DND-41 (cell line): ENCODE measurements at regions not wholly inside any gene's neighbourhood (a gene's known extent, or its start where the extent isn't known, plus 50 kb on each side); places are given as distances from the start of the nearest gene placed in this dataset.

Source experiments
- CTCF ChIP-seq: IDR thresholded peaks from 2 replicates; pipeline ENCODE4 v1.5.1; 2012; ENCODE audit warnings: borderline replicate concordance, low read length, moderate library complexity, mild to moderate bottlenecking; ENCODE audit not compliant: poor library complexity, severe bottlenecking; ENCODE audit errors: extremely low read depth
- EZH2 ChIP-seq: IDR thresholded peaks from 3 replicates; pipeline ENCODE4 v1.6.1; 2012; ENCODE audit warnings: borderline replicate concordance, low read depth, mild to moderate bottlenecking, moderate library complexity, low read length, inconsistent platforms; ENCODE audit not compliant: severe bottlenecking

DNA sequence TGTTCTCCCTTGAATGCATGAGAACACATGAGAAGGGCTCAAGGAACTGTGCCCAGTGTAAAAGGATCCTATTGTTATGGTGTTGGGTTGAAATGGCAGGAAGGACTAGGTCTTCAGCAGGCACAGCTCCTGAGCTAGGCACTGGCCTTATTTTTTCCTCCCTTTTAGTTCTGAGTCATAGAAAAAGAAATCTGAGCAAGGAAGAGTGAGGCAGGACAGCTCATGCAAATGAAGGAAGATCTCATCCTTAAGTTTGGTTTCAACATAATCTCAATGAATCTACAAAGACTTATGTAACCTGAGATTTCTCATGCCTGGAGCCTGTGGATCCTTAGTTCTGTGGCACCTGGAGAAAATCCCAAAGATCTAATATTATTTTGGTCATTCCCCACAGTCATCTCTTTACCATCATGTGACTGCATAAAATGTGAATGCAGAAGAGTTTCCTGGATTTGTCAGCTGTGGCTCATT is 188.6 kb upstream of the TBL1XR1 start:
- TF ChIP-seq CTCF (no peak), EZH2 (no peak)
